Muscle of leg (tissue), 3 donors: ENCODE measurements at regions not wholly inside any gene's neighbourhood (a gene's known extent, or its start where the extent isn't known, plus 50 kb on each side); places are given as distances from the start of the nearest gene placed in this dataset.

Experiments used
- DNase-seq: peaks from one replicate; pipeline ENCODE4 v3.0.0; 2013
- H3K27ac ChIP-seq: one replicate; pipeline ENCODE4 v1.5.1; 2013; ENCODE audit warnings: mild to moderate bottlenecking, low read length, control low read depth
- H3K27me3 ChIP-seq: one replicate; pipeline ENCODE4 v1.6.1; 2013; ENCODE audit warnings: low read length; ENCODE audit not compliant: control insufficient read depth, insufficient read depth
- H3K36me3 ChIP-seq: one replicate; pipeline ENCODE4 v1.6.1; 2013; ENCODE audit warnings: low read length; ENCODE audit not compliant: control insufficient read depth, insufficient read depth
- H3K4me1 ChIP-seq: one replicate; pipeline ENCODE4 v1.6.1; 2013; ENCODE audit warnings: low read length; ENCODE audit not compliant: control insufficient read depth, insufficient read depth
- H3K4me3 ChIP-seq: one replicate; pipeline ENCODE4 v1.5.1; 2013; ENCODE audit warnings: low read length, control low read depth
- H3K9me3 ChIP-seq: replicated peaks from 2 replicates; pipeline ENCODE4 v1.6.1; 2013; ENCODE audit warnings: low read depth, low read length; ENCODE audit not compliant: control insufficient read depth
- WGBS: methylation state at CpG from one replicate; pipeline ENCODE4 v1.1.5; 2013; ENCODE audit warnings: missing lambda C conversion rate; ENCODE audit not compliant: insufficient coverage; 5-methylcytosine and 5-hydroxymethylcytosine counted together

DNA sequence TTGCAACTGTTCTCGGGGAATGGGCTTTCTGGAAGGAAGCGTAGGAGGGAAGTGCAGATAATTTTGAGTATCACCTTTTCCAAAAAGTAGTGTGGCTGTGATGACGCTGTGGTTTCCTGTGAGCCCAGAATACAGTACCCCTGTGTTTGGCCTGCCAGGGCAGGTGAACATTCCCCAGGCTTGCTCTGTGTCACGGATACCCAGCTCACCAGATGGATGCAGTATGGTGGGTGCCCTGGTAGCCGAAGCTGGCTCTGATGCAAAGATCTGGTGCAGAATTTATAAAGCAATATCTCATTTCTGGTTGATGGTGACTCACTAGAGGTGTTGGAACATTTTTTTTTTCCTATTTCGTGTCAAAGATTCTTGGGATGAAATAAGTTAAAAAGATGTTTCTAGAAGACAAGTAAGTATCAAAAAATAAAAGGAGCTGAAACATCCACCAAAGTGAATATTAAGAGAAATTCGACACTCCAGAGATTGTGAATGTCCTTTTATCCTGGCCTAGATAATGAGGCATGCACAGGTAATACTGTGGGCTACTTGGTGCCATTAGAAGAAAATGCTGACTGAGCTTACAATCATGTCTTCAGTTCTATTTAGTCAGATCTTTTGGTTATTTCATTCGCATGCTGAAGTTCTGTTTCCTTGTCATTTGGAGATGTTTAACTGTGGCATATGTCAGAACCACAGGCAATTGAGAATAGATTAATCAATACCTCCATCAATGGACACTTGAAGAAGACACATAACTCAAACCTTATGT is 200.1 kb downstream of the GADD45G start:
- H3K4me3 ChIP-seq: no peak overlapping the region
- H3K4me1 ChIP-seq: peaks cover 57% of the 10 kb centered on the region
- H3K27me3 ChIP-seq: peaks cover 9% of the 10 kb centered on the region
- WGBS: 78% methylated on average over 6 of the region's 8 CpGs
- H3K27ac ChIP-seq: no peak overlapping the region
- no peaks in the 10 kb centered on the region for H3K36me3 ChIP-seq
- DNase-seq: no peak
- H3K9me3 ChIP-seq: no peaks in the 10 kb centered on the region

- peaks cover 64% of the 10 kb centered on the region for H3K4me1 ChIP-seq
- H3K9me3 ChIP-seq: no peaks in the 10 kb centered on the region
- peaks cover 7% of the 10 kb centered on the region for H3K27me3 ChIP-seq
- 81% methylated on average over 8 of the region's 10 CpGs for WGBS
- DNase-seq: peak; percentile 59
- H3K36me3 ChIP-seq: no peaks in the 10 kb centered on the region
- no peak overlapping the region for H3K4me3 ChIP-seq
- no peak overlapping the region for H3K27ac ChIP-seq
These were observed 200.9 kb downstream of the GADD45G start for GRCh38 chr9:89805571-89806292.

DNA sequence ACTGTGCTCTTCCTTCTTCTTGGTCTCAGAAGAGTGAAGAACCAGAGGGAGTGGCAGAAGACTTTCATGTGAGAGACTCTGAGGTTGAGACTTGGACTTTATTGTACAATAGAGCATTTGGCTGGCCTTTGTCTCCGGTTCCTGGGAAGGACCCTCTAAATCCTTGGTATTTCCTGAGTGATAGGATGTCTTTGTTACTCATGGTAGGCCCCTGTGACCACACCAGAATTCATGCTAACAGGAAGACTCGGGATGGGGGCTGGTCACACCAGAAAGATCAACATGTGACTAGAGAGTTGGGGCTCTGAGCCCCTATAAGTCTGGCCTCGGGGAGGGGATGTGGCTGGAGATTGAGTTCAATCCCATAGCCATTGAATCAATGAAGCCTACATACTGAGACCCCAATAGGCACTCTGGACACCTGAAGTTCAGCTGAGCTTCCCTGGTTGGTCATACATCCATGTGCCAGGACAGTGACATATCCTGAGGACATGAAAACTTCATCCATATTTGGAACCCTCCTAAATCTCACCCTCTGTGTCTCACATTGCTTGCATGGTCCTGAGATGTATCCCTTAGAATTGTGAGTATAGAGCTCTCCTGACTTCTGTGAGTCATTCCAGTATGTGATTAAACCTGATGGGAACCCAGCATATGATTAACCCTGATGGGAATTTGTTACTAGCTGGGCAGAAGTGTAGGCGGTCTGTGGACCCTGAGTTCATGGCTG is 201.7 kb downstream of the GADD45G start:
- peaks cover 64% of the 10 kb centered on the region for H3K4me1 ChIP-seq
- H3K36me3 ChIP-seq: no peaks in the 10 kb centered on the region
- DNase-seq: no peak
- H3K27ac ChIP-seq: no peak overlapping the region
- no peak overlapping the region for H3K4me3 ChIP-seq
- H3K27me3 ChIP-seq: peaks cover 7% of the 10 kb centered on the region
- WGBS: 92% methylated on average over 3 of the region's 4 CpGs
- H3K9me3 ChIP-seq: no peaks in the 10 kb centered on the region

DNA sequence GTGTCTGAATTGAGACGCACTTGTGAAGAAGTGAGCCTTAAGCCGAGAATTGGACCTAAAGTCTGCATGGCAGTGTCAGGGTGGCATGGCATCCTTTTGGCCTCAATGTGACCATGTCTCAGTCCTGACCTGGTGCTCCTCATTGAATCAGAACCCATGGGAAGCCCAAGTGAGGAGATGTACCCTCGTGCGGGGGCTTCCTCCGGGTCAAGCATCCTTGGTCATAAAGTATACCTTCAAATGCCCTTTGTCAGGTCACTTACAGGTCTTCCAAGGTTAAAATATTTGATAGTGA is 202.2 kb downstream of the GADD45G start:
- Histone ChIP-seq H3K36me3 (no peaks in the 10 kb centered on the region), H3K4me3 (no peak overlapping the region)

GRCh38 chr9:89807682-89808075 is 202.9 kb downstream of the GADD45G start:
- Histone ChIP-seq H3K4me1 (peaks cover 53% of the 10 kb centered on the region), H3K4me3 (no peak overlapping the region), H3K27me3 (peaks cover 15% of the 10 kb centered on the region), H3K36me3 (no peaks in the 10 kb centered on the region), H3K9me3 (no peaks in the 10 kb centered on the region), H3K27ac (no peak overlapping the region)
- no peak for DNase-seq
- WGBS: 0% methylated on average over 1 of the region's 2 CpGs

More for the DNA sequence above, 202.2 kb downstream of the GADD45G start:
- Histone ChIP-seq H3K4me1 (peaks cover 59% of the 10 kb centered on the region), H3K27me3 (peaks cover 9% of the 10 kb centered on the region), H3K9me3 (no peaks in the 10 kb centered on the region), H3K27ac (no peak overlapping the region)
- WGBS: 95% methylated on average over 2 of the region's 5 CpGs
- no peak for DNase-seq

- DNase-seq: peak; percentile 60
- H3K4me3 ChIP-seq: no peak overlapping the region
- no peak overlapping the region for H3K27ac ChIP-seq
- no peaks in the 10 kb centered on the region for H3K9me3 ChIP-seq
- WGBS: 24% methylated on average over 3 of the region's 13 CpGs
- no peaks in the 10 kb centered on the region for H3K36me3 ChIP-seq
- H3K4me1 ChIP-seq: peaks cover 47% of the 10 kb centered on the region
- H3K27me3 ChIP-seq: peaks cover 20% of the 10 kb centered on the region
These were observed 203.4 kb downstream of the GADD45G start for GRCh38 chr9:89808076-89808755.

DNA sequence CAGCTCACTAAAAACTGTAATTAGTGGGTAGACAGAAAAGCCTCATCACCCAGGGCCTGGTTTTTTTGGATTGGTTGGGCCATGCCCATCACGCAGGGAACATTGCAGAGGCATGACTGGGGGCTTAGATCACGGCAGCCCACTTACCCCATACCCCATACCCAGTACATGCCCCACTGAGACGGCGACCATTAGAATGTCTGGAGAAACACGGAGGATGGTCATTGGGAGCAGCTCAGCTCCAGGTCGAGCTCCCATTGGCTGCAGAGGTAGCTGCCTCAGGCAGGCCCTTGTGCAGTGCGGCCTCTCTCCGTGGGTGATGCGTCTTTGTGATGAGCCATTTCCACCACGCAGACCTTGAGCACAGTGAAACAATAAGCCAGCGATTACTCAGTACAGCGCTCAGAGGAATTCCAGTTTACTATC is 204.0 kb downstream of the GADD45G start:
- H3K27me3 ChIP-seq: peaks cover 23% of the 10 kb centered on the region
- H3K36me3 ChIP-seq: no peaks in the 10 kb centered on the region
- H3K4me1 ChIP-seq: peaks cover 42% of the 10 kb centered on the region
- 96% methylated on average over 6 of the region's 12 CpGs for WGBS
- H3K27ac ChIP-seq: no peak overlapping the region
- no peaks in the 10 kb centered on the region for H3K9me3 ChIP-seq
- H3K4me3 ChIP-seq: no peak overlapping the region
- no peak for DNase-seq

DNA sequence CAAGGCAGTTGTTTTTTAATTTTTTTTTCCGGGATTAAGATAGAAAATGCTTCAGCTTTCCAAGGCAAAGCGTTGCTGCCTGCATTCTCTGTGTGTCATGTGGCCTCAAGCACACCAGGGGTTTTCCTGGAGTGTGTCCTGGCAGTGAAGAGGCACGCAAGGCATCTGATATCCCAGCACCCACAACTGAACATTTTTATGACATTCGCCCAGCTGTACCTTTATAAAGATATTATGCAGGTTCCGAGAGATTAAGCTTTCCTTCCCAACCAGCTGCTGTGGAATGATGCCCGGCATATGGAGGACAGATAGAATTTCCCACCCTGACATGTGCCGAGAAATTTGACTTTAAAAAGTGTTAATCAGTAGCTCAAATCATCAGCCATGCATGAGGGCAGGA is 205.6 kb downstream of the GADD45G start:
- Histone ChIP-seq H3K4me1 (peaks cover 54% of the 10 kb centered on the region), H3K27me3 (peaks cover 21% of the 10 kb centered on the region), H3K27ac (no peak overlapping the region), H3K36me3 (no peaks in the 10 kb centered on the region), H3K4me3 (no peak overlapping the region), H3K9me3 (no peaks in the 10 kb centered on the region)
- DNase-seq: peak; percentile 55
- 23% methylated on average over 3 of the region's 7 CpGs for WGBS

- Histone ChIP-seq H3K4me3 (no peak overlapping the region), H3K36me3 (no peaks in the 10 kb centered on the region), H3K4me1 (peaks cover 53% of the 10 kb centered on the region), H3K27ac (no peak overlapping the region), H3K9me3 (no peaks in the 10 kb centered on the region), H3K27me3 (peaks cover 19% of the 10 kb centered on the region)
- 85% methylated on average over 3 of the region's 3 CpGs for WGBS
- DNase-seq: no peak
These were observed 206.5 kb downstream of the GADD45G start for GRCh38 chr9:89811356-89811755.
